HepG2 (cell line): ENCODE measurements at regions not wholly inside any gene's neighbourhood (a gene's known extent, or its start where the extent isn't known, plus 50 kb on each side); places are given as distances from the start of the nearest gene placed in this dataset.

Source experiments
- CTCF ChIP-seq: sonication (generic); formaldehyde crosslinking; IDR thresholded peaks from 2 replicates; pipeline ENCODE4 v1.5.0; 2020; ENCODE audit warnings: mild to moderate bottlenecking, missing genetic modification reagents, moderate library complexity
- NCOA2 ChIP-seq: sonication (generic); formaldehyde crosslinking; IDR thresholded peaks from 2 replicates; pipeline ENCODE4 v1.8.0; 2022; ENCODE audit warnings: inconsistent platforms
- PHF20 ChIP-seq: sonication (generic); formaldehyde crosslinking; IDR thresholded peaks from 2 replicates; pipeline ENCODE4 v1.5.0; 2020; ENCODE audit warnings: mild to moderate bottlenecking, missing genetic modification reagents
- RBFOX2 ChIP-seq: fragments of 200-400 bp; formaldehyde crosslinking; IDR thresholded peaks from 2 replicates; pipeline ENCODE4 v1.6.1; 2017; ENCODE audit warnings: low read depth, mild to moderate bottlenecking, low read length
- REST ChIP-seq, 2 experiments: IDR thresholded peaks; 2 replicates each; pipeline ENCODE4 v1.6.1; 2011 to 2012; ENCODE audit warnings: low read length in 2 of 2, borderline replicate concordance in 1 of 2, low read depth in 1 of 2, mild to moderate bottlenecking in 1 of 2, moderate library complexity in 1 of 2
- ZBTB7A ChIP-seq: sonication (generic); formaldehyde crosslinking; IDR thresholded peaks from 2 replicates; pipeline ENCODE4 v1.8.0; 2022; ENCODE audit warnings: mild to moderate bottlenecking, missing genetic modification reagents
- ZNF407 ChIP-seq: sonication (generic); formaldehyde crosslinking; IDR thresholded peaks from one replicate; pipeline ENCODE4 v1.5.1; 2020; ENCODE audit warnings: mild to moderate bottlenecking, missing genetic modification reagents; ENCODE audit errors: not compliant biosample characterization

GRCh38 chr7:118404211-118404610, 179.7 kb downstream of the ANKRD7 start:
- TF ChIP-seq PHF20 (CRISPR knock-in tag), result no peak
- TF ChIP-seq RBFOX2, result no peak
- TF ChIP-seq REST (IDR thresholded peaks at IDR 0.05; ENCODE audit: borderline replicate concordance in 1 of 2, low read depth in 1 of 2, low read length in 2 of 2), result no peak
- no peak for TF ChIP-seq CTCF (CRISPR knock-in tag)
- no peak for TF ChIP-seq ZNF407 (CRISPR knock-in tag)
- no peak for TF ChIP-seq ZBTB7A (CRISPR knock-in tag)
- no peak for TF ChIP-seq NCOA2 (CRISPR knock-in tag)
